Stimulated activated CD4-positive, alpha-beta T cell treated with anti-CD3 and anti-CD28 coated beads, Interleukin-15, amount 100 ng/mL, for 24 hours (primary cell): ENCODE measurements at regions not wholly inside any gene's neighbourhood (a gene's known extent, or its start where the extent isn't known, plus 50 kb on each side); places are given as distances from the start of the nearest gene placed in this dataset.

Experiments
- DNase-seq: peaks from one replicate; pipeline ENCODE4 v3.0.0-alpha.2; 2020

GRCh38 chr7:46747869-46748576 lies 827.0 kb upstream of the IGFBP3 start:
- no peak for DNase-seq

- DNase-seq: no peak
Observed at GRCh38 chr7:46746695-46747687, 825.9 kb upstream of the IGFBP3 start.

- no peak for DNase-seq
Observed at GRCh38 chr7:46745707-46746090, 824.6 kb upstream of the IGFBP3 start.

- no peak for DNase-seq
Observed at GRCh38 chr7:46744957-46745706, 824.1 kb upstream of the IGFBP3 start.

GRCh38 chr7:46742601-46743000 lies 821.5 kb upstream of the IGFBP3 start:
- no peak for DNase-seq

GRCh38 chr7:46741938-46742540 lies 821.0 kb upstream of the IGFBP3 start:
- no peak for DNase-seq

- DNase-seq: no peak
Observed at GRCh38 chr7:46741181-46741580, 820.1 kb upstream of the IGFBP3 start.

- DNase-seq: no peak
Observed at GRCh38 chr7:46739518-46740234, 818.6 kb upstream of the IGFBP3 start.

GRCh38 chr7:46738796-46739195 lies 817.7 kb upstream of the IGFBP3 start:
- DNase-seq: no peak

- DNase-seq: no peak
Observed at GRCh38 chr7:46738165-46738564, 817.1 kb upstream of the IGFBP3 start.

- no peak for DNase-seq
Observed at GRCh38 chr7:46725838-46726237, 804.8 kb upstream of the IGFBP3 start.

- no peak for DNase-seq
Observed at GRCh38 chr7:46725136-46725535, 804.1 kb upstream of the IGFBP3 start.

GRCh38 chr7:46723742-46724141 lies 802.7 kb upstream of the IGFBP3 start:
- no peak for DNase-seq

GRCh38 chr7:46723003-46723402 lies 801.9 kb upstream of the IGFBP3 start:
- no peak for DNase-seq

GRCh38 chr7:46720761-46721160 lies 799.7 kb upstream of the IGFBP3 start:
- DNase-seq: no peak

GRCh38 chr7:46719616-46720015 lies 798.5 kb upstream of the IGFBP3 start:
- no peak for DNase-seq

- no peak for DNase-seq
Observed at GRCh38 chr7:46716926-46717325, 795.9 kb upstream of the IGFBP3 start.

- DNase-seq: no peak
Observed at GRCh38 chr7:46715579-46715978, 794.5 kb upstream of the IGFBP3 start.

GRCh38 chr7:46714904-46715303 lies 793.8 kb upstream of the IGFBP3 start:
- DNase-seq: no peak

- no peak for DNase-seq
Observed at GRCh38 chr7:46713868-46714596, 793.0 kb upstream of the IGFBP3 start.

GRCh38 chr7:46710927-46711326 lies 789.9 kb upstream of the IGFBP3 start:
- DNase-seq: no peak

- DNase-seq: no peak
Observed at GRCh38 chr7:46707973-46708372, 786.9 kb upstream of the IGFBP3 start.
